Spleen (tissue), 7 donors: ENCODE measurements at regions not wholly inside any gene's neighbourhood (a gene's known extent, or its start where the extent isn't known, plus 50 kb on each side); places are given as distances from the start of the nearest gene placed in this dataset.

ENCODE experiments used
- POLR2A ChIP-seq, 3 donors: fragments of 450-650 bp; IDR thresholded peaks; one replicate each; pipeline ENCODE4 v1.5.1; 2017; ENCODE audit warnings: antibody characterized with exemption in 3 of 3, mild to moderate bottlenecking in 1 of 3
- POLR2AphosphoS5 ChIP-seq, 3 donors: sonication (generic); formaldehyde crosslinking; IDR thresholded peaks; one replicate each; pipeline ENCODE4 v1.5.1; 2017; ENCODE audit warnings: antibody characterized with exemption in 3 of 3
- TF ChIP-seq, protein P1 (sequence below), 11 experiments: fragments of 200-600 bp in 7 of 11; fragments of 450-650 bp in 4 of 11; sonication (generic) in 4 of 11; IDR thresholded peaks in 8 of 11; conservative IDR thresholded peaks in 3 of 11; 1 replicate in 7 of 11; 2 replicates in 4 of 11; pipeline versions ENCODE4 v1.4.0 to v1.8.0; 2016 to 2021; ENCODE audit warnings: antibody characterized with exemption in 11 of 11, inconsistent platforms in 4 of 11, mild to moderate bottlenecking in 1 of 11
- donor health status: DM: no; HTN: no; CAD: no; lungs with moderate emphysema.
- donor health status: DM: no; HTN: no; CAD: no.
- donor health status: DM: no; HTN: no; CAD: no.

DNA sequence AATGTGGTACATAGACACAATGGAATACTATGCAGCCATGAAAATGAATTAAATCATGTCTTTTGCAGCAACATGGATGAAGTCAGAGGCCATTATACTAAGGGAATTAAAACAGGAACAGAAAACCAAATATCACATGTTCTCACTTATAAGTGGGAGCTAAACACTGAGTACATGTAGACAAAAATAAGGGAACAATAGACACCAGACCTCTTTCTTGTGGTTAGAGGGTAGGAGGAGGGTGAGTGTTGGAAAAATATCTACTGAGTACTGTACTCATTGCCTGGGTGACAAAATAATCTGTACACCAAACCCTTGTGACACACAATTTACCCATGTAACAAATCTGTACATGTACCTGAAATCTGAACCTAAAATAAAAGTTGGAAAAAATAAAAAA lies 59.1 kb upstream of the ANO5 start:
- TF ChIP-seq POLR2AphosphoS5 (IDR thresholded peaks at IDR 0.05) (no peak), POLR2A (IDR thresholded peaks at IDR 0.05) (no peak)
- TF ChIP-seq, protein P1, sequence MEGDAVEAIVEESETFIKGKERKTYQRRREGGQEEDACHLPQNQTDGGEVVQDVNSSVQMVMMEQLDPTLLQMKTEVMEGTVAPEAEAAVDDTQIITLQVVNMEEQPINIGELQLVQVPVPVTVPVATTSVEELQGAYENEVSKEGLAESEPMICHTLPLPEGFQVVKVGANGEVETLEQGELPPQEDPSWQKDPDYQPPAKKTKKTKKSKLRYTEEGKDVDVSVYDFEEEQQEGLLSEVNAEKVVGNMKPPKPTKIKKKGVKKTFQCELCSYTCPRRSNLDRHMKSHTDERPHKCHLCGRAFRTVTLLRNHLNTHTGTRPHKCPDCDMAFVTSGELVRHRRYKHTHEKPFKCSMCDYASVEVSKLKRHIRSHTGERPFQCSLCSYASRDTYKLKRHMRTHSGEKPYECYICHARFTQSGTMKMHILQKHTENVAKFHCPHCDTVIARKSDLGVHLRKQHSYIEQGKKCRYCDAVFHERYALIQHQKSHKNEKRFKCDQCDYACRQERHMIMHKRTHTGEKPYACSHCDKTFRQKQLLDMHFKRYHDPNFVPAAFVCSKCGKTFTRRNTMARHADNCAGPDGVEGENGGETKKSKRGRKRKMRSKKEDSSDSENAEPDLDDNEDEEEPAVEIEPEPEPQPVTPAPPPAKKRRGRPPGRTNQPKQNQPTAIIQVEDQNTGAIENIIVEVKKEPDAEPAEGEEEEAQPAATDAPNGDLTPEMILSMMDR (IDR thresholded peaks at IDR 0.05 in 8 of 11, conservative IDR thresholded peaks at IDR 0.05 in 3 of 11): no peak
